Smooth muscle cell (in vitro differentiated cells): ENCODE measurements at regions not wholly inside any gene's neighbourhood (a gene's known extent, or its start where the extent isn't known, plus 50 kb on each side); places are given as distances from the start of the nearest gene placed in this dataset.

Source experiments
- DNase-seq: peaks from one replicate; lab custom pipeline; 2025; ENCODE audit not compliant: unreplicated experiment; lab: John Stamatoyannopoulos, UW
- H2AFZ ChIP-seq: fragments of 200-600 bp; sonication (generic); 2 replicates; pipeline ENCODE4 v1.6.0; 2016; ENCODE audit warnings: antibody characterized with exemption, low read depth, mild to moderate bottlenecking
- H3F3A ChIP-seq: fragments of 200-600 bp; sonication (generic); 2 replicates; pipeline ENCODE4 v1.6.0; 2017; ENCODE audit warnings: antibody characterized with exemption, low read depth
- H3K27ac ChIP-seq: fragments of 200-600 bp; sonication (generic); 2 replicates; pipeline ENCODE4 v1.5.1; 2016; ENCODE audit warnings: low read depth, mild to moderate bottlenecking
- H3K27me3 ChIP-seq: fragments of 200-600 bp; sonication (generic); 2 replicates; pipeline ENCODE4 v1.6.1; 2016; ENCODE audit warnings: low read depth, mild to moderate bottlenecking
- H3K36me3 ChIP-seq: fragments of 200-600 bp; sonication (generic); 2 replicates; pipeline ENCODE4 v1.5.1; 2016; ENCODE audit warnings: low read depth
- H3K4me1 ChIP-seq: fragments of 200-600 bp; sonication (generic); 2 replicates; pipeline ENCODE4 v1.5.1; 2016; ENCODE audit warnings: low read depth
- H3K4me2 ChIP-seq: fragments of 200-600 bp; sonication (generic); 2 replicates; pipeline ENCODE4 v1.6.0; 2016; ENCODE audit warnings: mild to moderate bottlenecking
- H3K4me3 ChIP-seq: fragments of 200-600 bp; sonication (generic); 2 replicates; pipeline ENCODE4 v1.5.1; 2016; ENCODE audit warnings: mild to moderate bottlenecking
- H3K79me2 ChIP-seq: fragments of 200-600 bp; sonication (generic); 2 replicates; pipeline ENCODE4 v1.6.0; 2016; ENCODE audit warnings: low read depth, mild to moderate bottlenecking
- H3K9ac ChIP-seq: fragments of 200-600 bp; sonication (generic); 2 replicates; pipeline ENCODE4 v1.6.0; 2016; ENCODE audit warnings: low read depth
- H3K9me3 ChIP-seq: fragments of 200-600 bp; sonication (generic); replicated peaks from 2 replicates; pipeline ENCODE4 v1.5.1; 2016; ENCODE audit warnings: low read depth
- H4K20me1 ChIP-seq: fragments of 200-600 bp; sonication (generic); 2 replicates; pipeline ENCODE4 v1.6.0; 2016; ENCODE audit warnings: low read depth
- WGBS: methylation state at CpG from one replicate; pipeline ENCODE4 v1.1.7; 2016; ENCODE audit warnings: low lambda C conversion rate; 5-methylcytosine and 5-hydroxymethylcytosine counted together
- TF ChIP-seq, protein P1 (sequence below): fragments of 200-600 bp; sonication (generic); IDR thresholded peaks from 2 replicates; pipeline ENCODE4 v1.5.1; 2017; ENCODE audit warnings: borderline replicate concordance, mild to moderate bottlenecking, antibody characterized with exemption; ENCODE audit not compliant: insufficient read depth, poor library complexity, severe bottlenecking

DNA sequence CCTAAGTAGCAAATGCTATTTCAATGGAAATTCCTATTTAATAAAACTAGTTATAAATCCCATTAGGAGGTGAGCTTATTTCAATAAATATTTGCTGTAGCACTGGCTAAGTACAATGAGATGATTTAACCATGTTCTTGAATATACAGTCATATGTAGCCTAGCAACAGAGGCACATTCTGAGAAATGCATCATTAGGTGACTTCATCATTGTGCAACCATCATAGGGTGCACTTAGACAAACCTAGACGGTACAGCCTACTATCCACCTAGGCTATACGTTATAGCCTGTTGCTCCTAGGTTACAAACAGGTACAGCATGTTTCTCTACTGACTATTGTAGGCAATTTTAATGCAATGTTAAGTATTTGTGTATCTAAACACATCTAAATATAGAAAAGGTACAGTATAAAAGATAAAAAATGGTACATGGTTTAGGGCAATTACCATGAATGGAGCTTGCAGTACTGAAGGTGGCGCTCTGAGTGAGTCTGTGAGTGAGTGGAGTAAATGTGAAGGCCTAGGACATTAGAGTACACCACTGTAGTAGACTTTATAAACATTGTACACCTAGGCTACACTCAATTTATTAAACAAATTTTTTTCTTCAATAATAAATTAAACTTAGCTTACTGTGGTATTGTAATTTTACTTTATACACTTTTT lies 350.1 kb downstream of the CASP12 start:
- Histone ChIP-seq H3F3A (no peaks in the 10 kb centered on the region), H3K27ac (no peak overlapping the region), H3K9ac (no peak overlapping the region), H2AFZ (no peak overlapping the region), H3K9me3 (no peaks in the 10 kb centered on the region), H3K4me1 (no peaks in the 10 kb centered on the region), H3K4me2 (no peak overlapping the region), H3K79me2 (no peaks in the 10 kb centered on the region), H3K36me3 (no peaks in the 10 kb centered on the region), H4K20me1 (no peaks in the 10 kb centered on the region), H3K27me3 (no peaks in the 10 kb centered on the region), H3K4me3 (no peak overlapping the region)
- DNase-seq = no peak
- WGBS = 81% methylated on average over 3 of the region's 3 CpGs
- TF ChIP-seq, protein P1, sequence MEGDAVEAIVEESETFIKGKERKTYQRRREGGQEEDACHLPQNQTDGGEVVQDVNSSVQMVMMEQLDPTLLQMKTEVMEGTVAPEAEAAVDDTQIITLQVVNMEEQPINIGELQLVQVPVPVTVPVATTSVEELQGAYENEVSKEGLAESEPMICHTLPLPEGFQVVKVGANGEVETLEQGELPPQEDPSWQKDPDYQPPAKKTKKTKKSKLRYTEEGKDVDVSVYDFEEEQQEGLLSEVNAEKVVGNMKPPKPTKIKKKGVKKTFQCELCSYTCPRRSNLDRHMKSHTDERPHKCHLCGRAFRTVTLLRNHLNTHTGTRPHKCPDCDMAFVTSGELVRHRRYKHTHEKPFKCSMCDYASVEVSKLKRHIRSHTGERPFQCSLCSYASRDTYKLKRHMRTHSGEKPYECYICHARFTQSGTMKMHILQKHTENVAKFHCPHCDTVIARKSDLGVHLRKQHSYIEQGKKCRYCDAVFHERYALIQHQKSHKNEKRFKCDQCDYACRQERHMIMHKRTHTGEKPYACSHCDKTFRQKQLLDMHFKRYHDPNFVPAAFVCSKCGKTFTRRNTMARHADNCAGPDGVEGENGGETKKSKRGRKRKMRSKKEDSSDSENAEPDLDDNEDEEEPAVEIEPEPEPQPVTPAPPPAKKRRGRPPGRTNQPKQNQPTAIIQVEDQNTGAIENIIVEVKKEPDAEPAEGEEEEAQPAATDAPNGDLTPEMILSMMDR = no peak

DNA sequence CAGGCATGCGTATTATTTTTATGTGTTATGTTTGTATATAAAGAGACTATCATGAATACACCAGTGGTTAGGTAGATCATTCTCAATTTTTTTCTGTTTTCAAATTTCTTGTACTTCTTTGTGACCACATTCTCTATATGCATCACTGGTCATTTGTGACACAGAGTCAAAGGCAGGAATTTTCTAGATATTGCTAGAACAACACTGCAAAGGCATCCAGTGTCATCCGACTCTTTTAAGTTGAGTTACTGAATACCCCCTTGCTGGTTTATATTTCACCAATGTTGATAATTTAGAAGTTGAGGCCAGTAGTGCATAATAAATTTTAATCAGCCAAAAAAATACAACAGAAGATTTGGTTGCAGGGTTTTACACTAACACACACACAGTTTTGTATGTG lies 351.8 kb downstream of the CASP12 start:
- Histone ChIP-seq H3K79me2 (no peaks in the 10 kb centered on the region), H3K4me1 (no peaks in the 10 kb centered on the region), H3K4me2 (no peak overlapping the region), H3K27me3 (no peaks in the 10 kb centered on the region), H3K36me3 (no peaks in the 10 kb centered on the region), H3K9ac (no peak overlapping the region), H4K20me1 (no peaks in the 10 kb centered on the region), H3F3A (no peaks in the 10 kb centered on the region), H3K9me3 (no peaks in the 10 kb centered on the region), H2AFZ (no peak overlapping the region), H3K27ac (no peak overlapping the region), H3K4me3 (no peak overlapping the region)
- 94% methylated on average over 2 of the region's 2 CpGs for WGBS
- no peak for DNase-seq
- TF ChIP-seq, protein P1 = no peak

DNA sequence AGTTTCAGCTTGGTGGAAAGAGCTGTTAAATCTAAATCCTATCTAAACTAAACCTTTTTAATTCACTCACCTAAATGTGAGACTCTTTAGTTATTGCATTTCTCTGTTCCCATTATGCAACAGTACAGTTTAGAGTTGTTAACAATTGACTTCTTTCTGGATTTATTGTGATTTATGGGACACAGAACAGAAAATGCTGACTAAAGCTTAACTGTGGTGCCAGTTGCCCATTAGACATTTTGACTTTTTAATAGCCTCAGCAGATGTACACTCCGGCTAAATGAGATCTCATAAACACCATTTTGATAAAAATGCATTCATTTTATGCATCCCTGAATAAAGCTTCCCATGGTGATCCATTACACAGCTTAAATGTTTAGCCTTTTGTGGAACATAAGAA lies 356.6 kb downstream of the CASP12 start:
- Histone ChIP-seq H3K27me3 (no peaks in the 10 kb centered on the region), H3K4me2 (no peak overlapping the region), H3K79me2 (no peaks in the 10 kb centered on the region), H3K36me3 (no peaks in the 10 kb centered on the region), H3K4me3 (no peak overlapping the region), H3K27ac (no peak overlapping the region), H3K4me1 (no peaks in the 10 kb centered on the region), H3F3A (no peaks in the 10 kb centered on the region), H4K20me1 (no peaks in the 10 kb centered on the region), H2AFZ (no peak overlapping the region), H3K9me3 (no peaks in the 10 kb centered on the region), H3K9ac (no peak overlapping the region)
- TF ChIP-seq, protein P1 = no peak
- no peak for DNase-seq
- WGBS = 46% methylated on average over 1 of the region's 1 CpG

DNA sequence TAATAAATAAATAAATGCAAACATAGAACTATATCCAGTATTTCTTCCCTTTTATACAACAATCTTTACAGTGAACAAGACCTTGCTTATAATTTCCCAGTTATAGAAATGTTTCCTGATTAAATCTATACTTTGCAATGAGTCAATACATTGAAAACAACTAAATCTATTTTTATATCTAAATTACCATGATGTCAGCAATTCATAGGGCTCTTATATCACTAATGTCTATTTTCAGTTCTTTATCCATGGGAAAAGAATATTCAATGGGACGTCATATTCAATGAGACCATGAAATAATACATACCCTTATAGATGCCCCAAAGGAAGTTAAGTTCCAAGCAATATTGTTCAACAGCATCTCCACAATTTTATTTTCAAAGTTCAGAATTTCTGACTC lies 359.9 kb downstream of the CASP12 start:
- no peaks in the 10 kb centered on the region for H3K36me3 ChIP-seq
- no peak overlapping the region for H3K27ac ChIP-seq
- H3K4me2 ChIP-seq = no peak overlapping the region
- H2AFZ ChIP-seq = no peak overlapping the region
- no peaks in the 10 kb centered on the region for H3K27me3 ChIP-seq
- no peaks in the 10 kb centered on the region for H3K9me3 ChIP-seq
- no peaks in the 10 kb centered on the region for H4K20me1 ChIP-seq
- H3K4me3 ChIP-seq = no peak overlapping the region
- no peaks in the 10 kb centered on the region for H3K79me2 ChIP-seq
- no peaks in the 10 kb centered on the region for H3K4me1 ChIP-seq
- no peak for DNase-seq
- TF ChIP-seq, protein P1 = no peak
- H3K9ac ChIP-seq = no peak overlapping the region
- no peaks in the 10 kb centered on the region for H3F3A ChIP-seq
- WGBS = 93% methylated on average over 1 of the region's 1 CpG
